K562 (cell line): ENCODE measurements at regions not wholly inside any gene's neighbourhood (a gene's known extent, or its start where the extent isn't known, plus 50 kb on each side); places are given as distances from the start of the nearest gene placed in this dataset.

Experiments
- ELF4 ChIP-seq: fragments of 450-650 bp; formaldehyde crosslinking; IDR thresholded peaks from 2 replicates; pipeline ENCODE4 v1.4.0; 2022; ENCODE audit warnings: missing genetic modification characterization
- EZH2 ChIP-seq: IDR thresholded peaks from 2 replicates; pipeline ENCODE4 v1.6.1; 2012; ENCODE audit warnings: low read depth, mild to moderate bottlenecking, inconsistent platforms, low read length, borderline replicate concordance
- HDAC6 ChIP-seq: IDR thresholded peaks from 2 replicates; pipeline ENCODE4 v1.6.1; 2012; ENCODE audit warnings: low read depth, mild to moderate bottlenecking, control low read depth, inconsistent platforms, low read length, moderate library complexity
- KLF13 ChIP-seq: fragments of 450-650 bp; IDR thresholded peaks from 2 replicates; pipeline ENCODE4 v1.6.1; 2016; ENCODE audit warnings: missing genetic modification characterization, low read depth, mild to moderate bottlenecking, missing compliant biosample characterization, moderate library complexity, borderline replicate concordance
- MTA1 ChIP-seq: fragments of 450-650 bp; IDR thresholded peaks from 2 replicates; pipeline ENCODE4 v1.6.1; 2017; ENCODE audit warnings: borderline replicate concordance
- RAD21 ChIP-seq, 2 experiments: fragments of 250-450 bp in 1 of 2; fragments of 450-650 bp in 1 of 2; sonication (Bioruptor Pico) in 1 of 2; formaldehyde crosslinking in 1 of 2; IDR thresholded peaks in 1 of 2; conservative IDR thresholded peaks in 1 of 2; 2 replicates each; pipeline versions ENCODE4 v1.4.0 to v1.8.0; 2020 to 2022; ENCODE audit warnings: mild to moderate bottlenecking in 2 of 2, moderate library complexity in 1 of 2
- RBFOX2 ChIP-seq: fragments of 200-400 bp; formaldehyde crosslinking; IDR thresholded peaks from 2 replicates; pipeline ENCODE4 v1.6.1; 2017; ENCODE audit warnings: low read depth, mild to moderate bottlenecking, low read length, moderate library complexity
- RBM39 ChIP-seq: fragments of 200-400 bp; formaldehyde crosslinking; optimal IDR thresholded peaks from 2 replicates; pipeline ENCODE3; 2018; ENCODE audit warnings: low read depth, low read length
- TAL1 ChIP-seq: fragments of 450-650 bp; IDR thresholded peaks from 2 replicates; pipeline ENCODE4 v1.6.1; 2016; ENCODE audit warnings: mild to moderate bottlenecking
- ZNF274 ChIP-seq: IDR thresholded peaks from 2 replicates; pipeline ENCODE4 v1.6.1; 2011; ENCODE audit warnings: low read depth, mild to moderate bottlenecking, low read length, moderate library complexity, borderline replicate concordance
- TF ChIP-seq, protein P1 (sequence below), 3 experiments: IDR thresholded peaks in 2 of 3; conservative IDR thresholded peaks in 1 of 3; 2 replicates each; pipeline ENCODE4 v1.5.1; 2011 to 2012; ENCODE audit warnings: low read length in 3 of 3, mild to moderate bottlenecking in 3 of 3, control low read depth in 2 of 3, improper control_type of control experiment in 1 of 3, inconsistent platforms in 1 of 3, low read depth in 1 of 3, mixed read lengths in 1 of 3, moderate library complexity in 1 of 3; ENCODE audit not compliant: insufficient read depth in 2 of 3
- TF ChIP-seq, protein P2 (sequence below), 2 experiments: fragments of 450-650 bp; formaldehyde crosslinking in 1 of 2; IDR thresholded peaks; 2 replicates each; pipeline versions ENCODE4 v1.4.0 to v1.6.1; 2014 to 2020; ENCODE audit warnings: mild to moderate bottlenecking in 2 of 2, borderline replicate concordance in 1 of 2, low read depth in 1 of 2

DNA sequence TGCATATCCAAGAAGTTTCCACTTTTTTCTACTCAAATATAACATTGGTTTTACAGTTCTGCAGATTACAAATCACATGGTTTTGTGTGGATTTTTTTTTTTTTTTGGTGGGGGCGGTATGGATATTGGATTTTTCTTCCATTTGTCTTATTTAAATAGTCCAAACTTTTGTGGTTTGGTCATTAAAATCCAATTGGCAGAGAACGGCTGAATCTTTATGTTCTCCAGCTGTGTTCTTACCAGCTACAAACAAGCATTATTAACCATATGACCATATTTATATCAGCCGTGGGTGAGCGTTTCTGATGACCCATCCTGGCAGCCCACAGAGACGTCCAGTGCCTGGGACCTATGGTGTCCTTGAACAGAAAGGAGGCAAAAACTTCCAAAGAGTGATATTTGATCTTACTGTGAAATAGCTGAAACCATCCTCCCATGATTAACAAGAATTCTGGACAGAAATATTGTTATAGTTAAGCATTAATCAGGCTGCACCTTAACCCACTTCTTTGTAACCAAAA, 200.4 kb downstream of the LYPLAL1 start:
- TF ChIP-seq RBFOX2 (no peak), KLF13 (no peak), TAL1 (no peak), ZNF274 (no peak), EZH2 (no peak), RAD21 (CRISPR knock-in tag; conservative IDR thresholded peaks at IDR 0.05 in 1 of 2, IDR thresholded peaks at IDR 0.05 in 1 of 2) (no peak), HDAC6 (no peak), ELF4 (CRISPR knock-in tag) (no peak), MTA1 (no peak), RBM39 (no peak)
- TF ChIP-seq, protein P1, sequence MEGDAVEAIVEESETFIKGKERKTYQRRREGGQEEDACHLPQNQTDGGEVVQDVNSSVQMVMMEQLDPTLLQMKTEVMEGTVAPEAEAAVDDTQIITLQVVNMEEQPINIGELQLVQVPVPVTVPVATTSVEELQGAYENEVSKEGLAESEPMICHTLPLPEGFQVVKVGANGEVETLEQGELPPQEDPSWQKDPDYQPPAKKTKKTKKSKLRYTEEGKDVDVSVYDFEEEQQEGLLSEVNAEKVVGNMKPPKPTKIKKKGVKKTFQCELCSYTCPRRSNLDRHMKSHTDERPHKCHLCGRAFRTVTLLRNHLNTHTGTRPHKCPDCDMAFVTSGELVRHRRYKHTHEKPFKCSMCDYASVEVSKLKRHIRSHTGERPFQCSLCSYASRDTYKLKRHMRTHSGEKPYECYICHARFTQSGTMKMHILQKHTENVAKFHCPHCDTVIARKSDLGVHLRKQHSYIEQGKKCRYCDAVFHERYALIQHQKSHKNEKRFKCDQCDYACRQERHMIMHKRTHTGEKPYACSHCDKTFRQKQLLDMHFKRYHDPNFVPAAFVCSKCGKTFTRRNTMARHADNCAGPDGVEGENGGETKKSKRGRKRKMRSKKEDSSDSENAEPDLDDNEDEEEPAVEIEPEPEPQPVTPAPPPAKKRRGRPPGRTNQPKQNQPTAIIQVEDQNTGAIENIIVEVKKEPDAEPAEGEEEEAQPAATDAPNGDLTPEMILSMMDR (IDR thresholded peaks at IDR 0.05 in 2 of 3, conservative IDR thresholded peaks at IDR 0.05 in 1 of 3; ENCODE audit: insufficient read depth in 2 of 3, low read depth in 1 of 3, low read length in 3 of 3), result no peak
- TF ChIP-seq, protein P2, sequence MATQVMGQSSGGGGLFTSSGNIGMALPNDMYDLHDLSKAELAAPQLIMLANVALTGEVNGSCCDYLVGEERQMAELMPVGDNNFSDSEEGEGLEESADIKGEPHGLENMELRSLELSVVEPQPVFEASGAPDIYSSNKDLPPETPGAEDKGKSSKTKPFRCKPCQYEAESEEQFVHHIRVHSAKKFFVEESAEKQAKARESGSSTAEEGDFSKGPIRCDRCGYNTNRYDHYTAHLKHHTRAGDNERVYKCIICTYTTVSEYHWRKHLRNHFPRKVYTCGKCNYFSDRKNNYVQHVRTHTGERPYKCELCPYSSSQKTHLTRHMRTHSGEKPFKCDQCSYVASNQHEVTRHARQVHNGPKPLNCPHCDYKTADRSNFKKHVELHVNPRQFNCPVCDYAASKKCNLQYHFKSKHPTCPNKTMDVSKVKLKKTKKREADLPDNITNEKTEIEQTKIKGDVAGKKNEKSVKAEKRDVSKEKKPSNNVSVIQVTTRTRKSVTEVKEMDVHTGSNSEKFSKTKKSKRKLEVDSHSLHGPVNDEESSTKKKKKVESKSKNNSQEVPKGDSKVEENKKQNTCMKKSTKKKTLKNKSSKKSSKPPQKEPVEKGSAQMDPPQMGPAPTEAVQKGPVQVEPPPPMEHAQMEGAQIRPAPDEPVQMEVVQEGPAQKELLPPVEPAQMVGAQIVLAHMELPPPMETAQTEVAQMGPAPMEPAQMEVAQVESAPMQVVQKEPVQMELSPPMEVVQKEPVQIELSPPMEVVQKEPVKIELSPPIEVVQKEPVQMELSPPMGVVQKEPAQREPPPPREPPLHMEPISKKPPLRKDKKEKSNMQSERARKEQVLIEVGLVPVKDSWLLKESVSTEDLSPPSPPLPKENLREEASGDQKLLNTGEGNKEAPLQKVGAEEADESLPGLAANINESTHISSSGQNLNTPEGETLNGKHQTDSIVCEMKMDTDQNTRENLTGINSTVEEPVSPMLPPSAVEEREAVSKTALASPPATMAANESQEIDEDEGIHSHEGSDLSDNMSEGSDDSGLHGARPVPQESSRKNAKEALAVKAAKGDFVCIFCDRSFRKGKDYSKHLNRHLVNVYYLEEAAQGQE (IDR thresholded peaks at IDR 0.05; ENCODE audit: borderline replicate concordance), result no peak
- TF ChIP-seq, protein P2 (CRISPR knock-in tag; IDR thresholded peaks at IDR 0.05; ENCODE audit: low read depth), result no peak
